GF-D8 (cell line): ENCODE measurements at regions not wholly inside any gene's neighbourhood (a gene's known extent, or its start where the extent isn't known, plus 50 kb on each side); places are given as distances from the start of the nearest gene placed in this dataset.

ENCODE experiments used
- DNase-seq: peaks from one replicate; lab custom pipeline; 2025; lab: John Stamatoyannopoulos, UW

DNA sequence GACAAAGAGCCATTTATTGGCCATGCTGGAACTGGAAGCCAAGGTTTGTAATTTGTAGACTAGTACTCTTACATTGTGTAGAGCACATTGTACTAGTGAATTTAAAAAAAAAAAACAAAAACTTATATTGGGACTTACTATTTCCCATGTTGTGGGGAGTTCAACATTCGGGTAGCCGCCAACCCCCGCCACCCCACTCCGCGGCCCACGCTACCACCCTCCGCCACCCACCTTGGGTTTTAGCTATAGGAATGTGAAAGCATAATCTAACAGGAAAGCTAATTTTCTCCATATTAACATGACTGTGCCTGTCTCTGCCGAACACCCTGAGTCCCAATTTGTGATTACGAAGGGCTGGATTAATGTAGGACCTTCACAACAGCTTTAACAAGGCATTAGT is 275.8 kb downstream of the FIGN start:
- no peak for DNase-seq

GRCh38 chr2:163456953-163457743 is 278.7 kb downstream of the FIGN start:
- no peak for DNase-seq

- no peak for DNase-seq
These were observed 280.0 kb downstream of the FIGN start for GRCh38 chr2:163455815-163456214.

GRCh38 chr2:163453920-163454319 is 281.9 kb downstream of the FIGN start:
- no peak for DNase-seq

- DNase-seq: no peak
These were observed 294.2 kb downstream of the FIGN start for GRCh38 chr2:163441603-163442002.

- no peak for DNase-seq
These were observed 298.8 kb downstream of the FIGN start for GRCh38 chr2:163436963-163437362.

DNA sequence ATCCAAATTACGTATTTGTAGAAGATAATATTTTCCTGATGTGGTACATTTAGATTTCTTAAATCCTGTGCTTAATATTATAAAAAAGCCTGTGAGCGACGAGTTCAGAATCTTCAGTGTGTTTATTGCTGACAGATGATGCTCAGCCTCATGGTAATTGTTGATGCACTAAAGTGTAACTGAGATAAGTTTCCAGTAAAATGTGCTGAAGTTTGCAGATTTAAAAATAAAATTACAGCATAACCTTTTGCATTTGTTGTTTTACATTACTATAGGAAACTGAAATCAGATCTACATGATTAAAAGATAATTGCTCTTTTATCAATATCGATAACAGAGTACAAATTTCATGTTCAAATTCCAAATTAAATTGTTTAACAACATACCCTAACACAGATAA is 307.6 kb downstream of the FIGN start:
- DNase-seq: no peak

- no peak for DNase-seq
These were observed 315.2 kb downstream of the FIGN start for GRCh38 chr2:163420604-163421003.

DNA sequence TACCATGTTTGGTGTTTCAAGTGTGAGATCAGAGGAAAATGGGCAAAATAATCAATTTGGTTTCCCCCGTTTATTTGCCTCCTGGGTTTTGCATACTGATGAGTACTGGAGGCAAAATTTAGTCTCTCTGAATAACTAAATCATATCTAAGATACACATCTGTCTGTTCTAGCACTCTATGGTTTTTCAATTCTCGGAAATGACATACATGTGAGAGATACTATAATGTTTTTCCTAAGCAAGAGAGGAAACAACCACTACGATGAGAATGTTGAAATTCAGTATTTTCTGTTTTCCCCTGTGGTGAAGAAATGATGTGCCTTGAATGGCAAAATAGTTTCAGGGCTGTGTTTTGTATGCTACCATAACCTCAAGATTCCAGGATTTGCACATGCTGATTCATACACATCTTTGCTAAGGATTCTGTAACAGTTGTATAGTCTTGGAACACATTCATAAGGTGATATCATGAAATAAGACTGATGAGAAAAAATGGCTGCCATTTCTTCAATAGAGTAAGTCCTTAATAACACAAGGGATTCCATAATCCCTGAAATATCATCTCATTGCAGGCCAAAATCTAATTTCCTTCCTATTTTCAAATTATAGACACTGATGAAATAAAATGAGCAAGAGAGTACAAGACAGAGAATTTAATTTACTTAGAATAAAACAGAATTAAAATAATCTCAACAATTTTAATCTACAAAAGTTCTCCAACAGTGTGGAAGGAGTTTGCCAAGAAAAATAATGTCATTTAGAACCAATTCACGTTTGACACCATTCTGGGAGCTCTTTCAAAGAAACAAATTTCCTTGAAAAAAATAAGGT is 316.6 kb downstream of the FIGN start:
- no peak for DNase-seq

DNA sequence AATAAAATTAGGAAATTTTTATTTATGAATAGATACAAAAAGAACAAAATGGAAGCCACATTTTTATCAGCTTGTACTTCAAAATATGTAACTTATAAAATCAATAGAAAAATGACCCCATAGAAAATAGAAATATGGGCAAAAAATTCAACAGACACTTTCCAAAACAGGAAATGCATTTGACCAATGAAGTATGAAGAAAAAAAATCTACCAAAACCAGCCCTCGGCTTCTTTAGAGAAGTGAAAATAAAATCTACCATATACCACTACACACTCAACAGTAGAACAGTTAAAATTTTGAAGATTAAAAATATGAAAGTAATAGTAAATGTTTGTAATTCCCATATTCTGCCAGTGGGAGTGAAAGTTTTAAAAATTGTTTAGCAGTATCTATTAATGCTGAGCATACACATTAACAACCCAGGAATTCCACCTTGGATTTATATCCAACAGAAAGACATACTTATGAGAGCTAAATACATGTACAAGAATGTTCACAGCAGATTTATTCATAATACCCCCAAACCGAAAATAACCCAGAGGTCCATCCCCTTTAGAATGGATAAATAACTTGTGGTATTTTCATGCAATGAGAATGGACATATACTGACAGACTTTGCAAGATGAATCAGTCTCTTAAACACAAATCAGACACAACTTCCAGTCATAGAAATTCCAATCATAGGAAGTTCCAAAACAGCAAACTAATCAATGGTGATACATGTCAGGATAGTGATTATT is 318.0 kb downstream of the FIGN start:
- no peak for DNase-seq

DNA sequence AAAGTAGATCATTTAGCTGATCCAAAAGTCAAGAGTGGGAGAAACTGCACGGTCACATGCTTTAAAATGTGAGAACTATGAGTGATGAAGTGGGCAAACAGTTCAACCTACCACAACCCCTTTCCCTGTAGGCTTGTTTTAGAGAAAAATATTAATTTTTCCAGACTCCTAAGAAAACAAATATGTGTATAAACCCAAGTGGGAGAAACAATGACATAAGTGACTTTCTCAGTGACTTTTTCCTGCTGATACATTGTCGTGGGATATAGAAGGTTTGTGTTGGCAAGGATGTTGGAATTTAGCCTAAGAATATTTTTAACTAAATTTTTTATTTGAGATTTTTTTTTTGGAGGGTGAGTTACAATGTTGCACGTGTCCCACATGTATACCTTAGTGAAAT is 321.7 kb downstream of the FIGN start:
- no peak for DNase-seq

DNA sequence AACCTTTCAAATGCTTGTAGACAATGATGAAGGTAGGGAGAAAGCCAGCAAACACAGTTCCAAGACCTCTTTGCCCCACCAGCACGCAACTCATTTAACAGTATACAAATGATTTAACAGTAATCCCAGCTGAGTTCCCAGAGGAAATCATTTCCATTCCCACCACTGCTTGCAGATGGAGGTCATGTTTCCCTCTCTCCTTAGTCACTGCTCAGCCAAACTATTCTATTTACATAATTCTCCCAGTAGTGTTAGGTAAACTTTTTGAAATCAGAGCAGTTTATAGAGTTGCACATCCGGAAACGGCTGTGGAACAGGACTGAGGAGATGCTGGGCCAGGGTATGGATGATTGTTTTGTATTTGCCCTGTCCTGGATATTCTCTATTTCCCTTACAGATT is 328.5 kb downstream of the FIGN start:
- no peak for DNase-seq

DNA sequence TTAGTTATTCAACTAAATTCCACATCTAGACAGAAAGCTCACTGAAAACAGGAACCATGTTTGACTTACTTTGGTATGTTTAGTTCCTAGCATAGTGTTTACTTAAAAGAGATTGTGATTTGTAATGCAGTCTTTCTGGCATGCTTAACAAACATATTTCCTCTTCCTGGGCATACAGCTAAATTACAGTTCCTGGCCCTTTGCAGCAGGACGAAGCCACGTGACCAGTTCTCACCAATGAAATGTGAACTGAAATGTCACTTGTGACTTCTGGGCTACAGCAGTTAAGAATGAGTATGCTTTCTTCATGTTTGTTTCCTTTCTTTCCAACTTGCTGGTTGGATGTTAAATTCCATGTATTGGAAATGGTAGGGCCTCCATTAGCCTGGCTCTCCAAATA is 330.5 kb downstream of the FIGN start:
- no peak for DNase-seq

DNA sequence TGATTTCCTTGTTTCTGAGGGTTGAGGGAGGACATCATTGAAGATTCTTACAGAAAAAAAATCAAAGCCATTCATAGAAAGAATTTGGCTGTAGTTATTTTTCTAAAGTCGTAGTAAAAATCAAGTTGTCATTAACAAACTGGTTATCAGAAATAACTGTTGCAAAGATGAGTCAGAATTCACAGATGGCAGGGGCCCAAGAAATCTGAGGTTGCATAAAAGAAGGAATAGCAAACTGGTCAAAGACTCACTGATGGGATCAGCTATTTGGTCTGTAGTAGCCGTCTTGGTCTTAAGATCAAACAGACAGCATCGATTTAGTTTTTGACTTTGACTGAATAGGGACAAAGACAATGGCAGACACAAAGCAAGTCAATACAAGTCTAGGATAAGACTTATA is 334.3 kb downstream of the FIGN start:
- no peak for DNase-seq

- no peak for DNase-seq
These were observed 338.4 kb downstream of the FIGN start for GRCh38 chr2:163397451-163397850.

GRCh38 chr2:163395602-163396001 is 340.2 kb downstream of the FIGN start:
- no peak for DNase-seq

GRCh38 chr2:163389838-163390237 is 346.0 kb downstream of the FIGN start:
- no peak for DNase-seq

DNA sequence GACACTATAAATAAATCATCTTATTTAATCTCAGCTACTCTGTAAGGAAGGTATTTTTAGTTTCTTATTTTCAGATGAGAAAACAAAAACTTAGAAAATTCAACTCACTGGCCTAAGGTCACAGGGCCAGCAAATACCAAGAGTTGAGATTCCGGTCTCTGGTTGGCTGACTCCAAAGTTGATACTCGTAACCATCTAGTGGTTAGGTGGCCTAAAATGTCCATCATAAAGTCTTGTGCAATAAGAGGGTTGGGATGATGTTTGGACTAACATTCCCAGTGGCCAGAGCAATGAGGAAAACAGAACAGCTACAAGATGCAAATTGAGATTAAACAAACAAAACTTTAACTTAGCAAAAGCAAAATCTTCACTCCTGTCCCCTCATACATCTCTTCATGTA is 360.3 kb downstream of the FIGN start:
- DNase-seq: no peak

DNA sequence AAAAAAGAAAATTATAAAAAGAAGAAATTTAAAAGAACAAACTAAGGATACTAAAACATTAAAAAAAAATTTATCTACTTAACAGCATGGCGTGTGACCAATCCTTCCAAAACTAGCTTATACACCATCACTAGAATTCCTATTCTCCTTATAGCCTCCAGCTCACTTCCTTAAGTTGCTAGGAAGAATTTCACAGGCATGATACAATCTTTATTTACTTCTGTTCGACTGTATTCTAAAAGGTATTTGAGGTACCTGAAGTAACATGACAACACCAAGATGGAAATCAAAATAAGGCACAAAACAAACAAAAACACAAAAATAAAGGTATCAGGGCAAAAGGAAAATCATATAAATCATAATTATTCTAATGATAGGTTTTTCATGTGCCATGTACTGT is 360.7 kb downstream of the FIGN start:
- no peak for DNase-seq

DNA sequence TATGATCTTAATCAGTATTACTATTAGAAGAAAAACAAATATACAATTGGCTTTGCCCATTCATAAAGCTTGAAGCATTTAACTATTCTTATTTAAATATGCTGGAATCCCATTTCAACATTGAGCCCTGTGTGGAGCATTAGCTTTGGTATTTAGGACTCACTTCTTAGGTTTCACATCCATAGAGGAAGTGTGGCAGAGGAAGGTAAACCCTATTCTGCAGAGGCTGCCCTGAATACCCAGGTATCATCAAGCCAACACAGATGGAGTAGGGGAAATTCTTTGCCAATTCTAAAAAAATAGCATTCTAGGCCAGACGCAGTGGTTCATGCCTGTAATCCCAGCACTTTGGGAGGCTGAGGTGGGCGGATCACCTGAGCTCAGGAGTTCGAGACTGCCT is 361.5 kb downstream of the FIGN start:
- no peak for DNase-seq

DNA sequence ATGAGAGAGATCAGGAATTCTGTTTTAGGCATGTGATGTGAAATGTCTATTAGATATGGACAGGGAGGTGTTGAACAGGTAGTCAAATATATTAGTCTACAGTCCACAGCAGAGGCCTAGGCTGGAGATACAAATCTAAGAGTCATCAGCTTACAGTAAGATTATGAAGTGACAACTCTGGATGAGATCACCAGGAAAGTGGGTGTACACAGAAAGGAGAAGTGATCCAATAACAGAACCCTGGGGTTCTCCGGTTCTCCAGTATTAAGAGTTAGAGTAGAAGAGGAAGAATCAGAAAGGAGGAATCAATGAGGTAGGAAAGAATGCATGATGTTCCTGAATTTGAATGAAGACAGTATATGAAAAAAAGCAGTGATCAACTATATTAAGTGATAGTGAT is 362.3 kb downstream of the FIGN start:
- DNase-seq: no peak

DNA sequence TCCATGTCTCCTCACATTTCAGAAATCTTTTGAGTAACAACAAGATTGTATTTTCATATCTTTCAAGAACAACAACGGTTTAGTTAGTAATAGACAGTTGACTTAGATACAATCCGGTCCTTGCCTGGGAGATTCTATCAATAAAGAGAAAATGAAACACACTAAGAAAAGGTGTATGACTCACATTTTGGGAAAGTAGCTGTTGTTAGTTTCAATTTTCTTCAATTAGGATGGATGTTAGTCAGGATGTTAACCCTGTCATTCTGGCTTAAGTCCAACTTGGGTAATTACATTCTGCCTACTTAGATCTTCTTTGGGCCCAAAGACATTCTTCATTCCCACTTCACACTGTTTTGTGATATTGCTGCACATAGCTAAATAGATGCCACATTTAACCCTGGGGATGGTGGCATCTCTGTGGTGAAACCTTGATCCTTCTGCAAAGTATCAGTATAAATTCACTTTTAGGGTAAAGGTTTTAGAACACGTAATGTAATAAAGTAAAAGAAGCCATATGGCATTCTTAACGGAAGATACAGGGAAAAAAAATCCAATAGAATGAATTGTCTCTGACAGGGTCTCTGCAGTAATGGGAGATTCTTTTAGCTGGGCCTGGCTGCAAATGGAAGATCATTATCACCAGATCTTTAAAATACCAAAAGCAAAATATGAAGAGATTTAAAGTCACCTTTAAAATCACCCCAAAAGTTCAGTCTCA is 365.5 kb downstream of the FIGN start:
- DNase-seq: no peak
